GM19438 (cell line): ENCODE measurements at regions not wholly inside any gene's neighbourhood (a gene's known extent, or its start where the extent isn't known, plus 50 kb on each side); places are given as distances from the start of the nearest gene placed in this dataset.
A peak's percentile ranks its signal among the peaks of the same experiment; 100 is the strongest.

Experiments used
- ATAC-seq: cut with Tn5 transposase; IDR thresholded peaks from one replicate; pipeline ENCODE4 v1.9.1; 2021; ENCODE audit warnings: low read depth; ENCODE audit not compliant: unreplicated experiment

GRCh38 chr12:45665941-45666340, 63.6 kb upstream of the ARID2 start:
- no peak for ATAC-seq

- ATAC-seq, result no peak
Measured at GRCh38 chr12:45666396-45666795, 63.1 kb upstream of the ARID2 start.

- ATAC-seq, result no peak
Measured at GRCh38 chr12:45666816-45667215, 62.7 kb upstream of the ARID2 start.

- no peak for ATAC-seq
Measured at GRCh38 chr12:45667761-45668160, 61.7 kb upstream of the ARID2 start.

GRCh38 chr12:45668641-45669040, 60.9 kb upstream of the ARID2 start:
- no peak for ATAC-seq

- peak; percentile 81 for ATAC-seq
Measured at GRCh38 chr12:45669093-45669492, 60.4 kb upstream of the ARID2 start.

- no peak for ATAC-seq
Measured at GRCh38 chr12:45669792-45670191, 59.7 kb upstream of the ARID2 start.

GRCh38 chr12:45670346-45671065, 59.0 kb upstream of the ARID2 start:
- ATAC-seq, result no peak

GRCh38 chr12:45671254-45671653, 58.3 kb upstream of the ARID2 start:
- no peak for ATAC-seq

GRCh38 chr12:45674181-45674977, 55.1 kb upstream of the ARID2 start:
- no peak for ATAC-seq

- no peak for ATAC-seq
Measured at GRCh38 chr12:45675534-45675933, 54.0 kb upstream of the ARID2 start.
